Astrocyte (in vitro differentiated cells and primary cell): ENCODE measurements at regions not wholly inside any gene's neighbourhood (a gene's known extent, or its start where the extent isn't known, plus 50 kb on each side); places are given as distances from the start of the nearest gene placed in this dataset.
"Not testable (repeated sequence)": the region's sequence is repeated elsewhere in the genome, so short reads cannot be mapped to it uniquely, and the experiment has no call there.

Experiments
- DNase-seq: peaks from one replicate; pipeline ENCODE4 v3.0.0-alpha.2; 2010; ENCODE audit warnings: low read depth
- FAIRE-seq: peaks from 2 replicates; lab custom pipeline; 2011; peaks lifted over from hg19 to GRCh38; lab: Jason Lieb, UNC
- H2AFZ ChIP-seq: 2 replicates; pipeline ENCODE4 v1.6.0; 2012; ENCODE audit warnings: low read depth, low read length, inconsistent platforms
- H3K27ac ChIP-seq: 2 replicates; pipeline ENCODE4 v1.5.1; 2011; ENCODE audit warnings: low read depth, low read length, inconsistent platforms
- H3K27me3 ChIP-seq: 2 replicates; pipeline ENCODE4 v1.6.0; 2011; ENCODE audit warnings: low read length, inconsistent platforms; ENCODE audit not compliant: insufficient read depth
- H3K36me3 ChIP-seq: 2 replicates; pipeline ENCODE4 v1.5.1; 2011; ENCODE audit warnings: low read length, inconsistent platforms; ENCODE audit not compliant: insufficient read depth
- H3K4me1 ChIP-seq: 2 replicates; pipeline ENCODE4 v1.5.1; 2011; ENCODE audit warnings: low read length, inconsistent platforms; ENCODE audit not compliant: insufficient read depth
- H3K4me2 ChIP-seq: 2 replicates; pipeline ENCODE4 v1.6.0; 2012; ENCODE audit warnings: low read length, inconsistent platforms
- H3K4me3 ChIP-seq: 2 replicates; pipeline ENCODE4 v1.5.1; 2011; ENCODE audit warnings: low read depth, mild to moderate bottlenecking, low read length, inconsistent platforms; ENCODE audit not compliant: insufficient read depth
- H3K79me2 ChIP-seq: 2 replicates; pipeline ENCODE4 v1.6.0; 2012; ENCODE audit warnings: mild to moderate bottlenecking, low read length, inconsistent platforms; ENCODE audit not compliant: insufficient read depth
- H3K9ac ChIP-seq: 2 replicates; pipeline ENCODE4 v1.6.0; 2012; ENCODE audit warnings: mild to moderate bottlenecking, low read length, inconsistent platforms
- H3K9me3 ChIP-seq: 2 replicates; pipeline ENCODE4 v1.5.1; 2012; ENCODE audit warnings: low read depth, mild to moderate bottlenecking, low read length, inconsistent platforms; ENCODE audit not compliant: insufficient read depth
- H4K20me1 ChIP-seq: 2 replicates; pipeline ENCODE4 v1.6.0; 2012; ENCODE audit warnings: low read length, inconsistent platforms; ENCODE audit not compliant: insufficient read depth
- H3K27ac Mint-ChIP-seq: one replicate; pipeline ENCODE4 v1.8.0; 2021; ENCODE audit warnings: mild to moderate bottlenecking, mixed read lengths; ENCODE audit not compliant: unreplicated experiment
- H3K27me3 Mint-ChIP-seq: one replicate; pipeline ENCODE4 v1.8.0; 2021; ENCODE audit warnings: low read depth, mixed read lengths; ENCODE audit not compliant: unreplicated experiment
- H3K36me3 Mint-ChIP-seq: one replicate; pipeline ENCODE4 v1.8.0; 2021; ENCODE audit warnings: low read depth, mixed read lengths; ENCODE audit not compliant: unreplicated experiment
- H3K4me1 Mint-ChIP-seq: one replicate; pipeline ENCODE4 v1.8.0; 2021; ENCODE audit warnings: low read depth, mixed read lengths; ENCODE audit not compliant: unreplicated experiment
- H3K4me3 Mint-ChIP-seq: one replicate; pipeline ENCODE4 v1.8.0; 2021; ENCODE audit warnings: mild to moderate bottlenecking, moderate library complexity, mixed read lengths; ENCODE audit not compliant: unreplicated experiment
- H3K9me3 Mint-ChIP-seq: one replicate; pipeline ENCODE4 v1.8.0; 2021; ENCODE audit warnings: mild to moderate bottlenecking, mixed read lengths; ENCODE audit not compliant: unreplicated experiment
- CTCF ChIP-seq: IDR thresholded peaks from 2 replicates; pipeline ENCODE4 v1.5.1; 2011; ENCODE audit warnings: low read depth, mild to moderate bottlenecking, inconsistent platforms, low read length, moderate library complexity; ENCODE audit not compliant: insufficient read depth
- EZH2 ChIP-seq: IDR thresholded peaks from 2 replicates; pipeline ENCODE4 v1.6.1; 2012; ENCODE audit warnings: mild to moderate bottlenecking, low read length, inconsistent platforms; ENCODE audit not compliant: insufficient read depth

GRCh38 chr9:624935-625500 is 216.5 kb upstream of the DMRT1 start:
- H3K9me3 Mint-ChIP-seq: no peaks in the 10 kb centered on the region
- H3K4me3 Mint-ChIP-seq: no peak overlapping the region
- FAIRE-seq: no peak
- H3K4me1 Mint-ChIP-seq: peaks cover 2% of the 10 kb centered on the region
- Histone ChIP-seq H3K4me2 (no peak overlapping the region), H3K4me3 (no peak overlapping the region), H3K27me3 (no peaks in the 10 kb centered on the region), H3K4me1 (no peaks in the 10 kb centered on the region), H2AFZ (no peak overlapping the region), H3K79me2 (no peaks in the 10 kb centered on the region), H3K27ac (no peak overlapping the region), H4K20me1 (no peaks in the 10 kb centered on the region), H3K36me3 (no peaks in the 10 kb centered on the region), H3K9ac (no peak overlapping the region), H3K9me3 (no peaks in the 10 kb centered on the region)
- no peak for DNase-seq
- no peaks in the 10 kb centered on the region for H3K27me3 Mint-ChIP-seq
- H3K36me3 Mint-ChIP-seq: peaks cover 1% of the 10 kb centered on the region
- H3K27ac Mint-ChIP-seq: no peak overlapping the region
- TF ChIP-seq CTCF (no peak), EZH2 (no peak)

GRCh38 chr9:625613-626012 is 215.9 kb upstream of the DMRT1 start:
- Histone ChIP-seq H3K9me3 (no peaks in the 10 kb centered on the region), H3K4me2 (no peak overlapping the region), H3K4me3 (no peak overlapping the region), H3K36me3 (no peaks in the 10 kb centered on the region), H3K79me2 (no peaks in the 10 kb centered on the region), H3K27ac (no peak overlapping the region), H3K9ac (no peak overlapping the region), H3K4me1 (no peaks in the 10 kb centered on the region), H3K27me3 (no peaks in the 10 kb centered on the region), H4K20me1 (no peaks in the 10 kb centered on the region), H2AFZ (no peak overlapping the region)
- H3K27ac Mint-ChIP-seq: no peak overlapping the region
- no peaks in the 10 kb centered on the region for H3K9me3 Mint-ChIP-seq
- no peak for DNase-seq
- TF ChIP-seq EZH2 (no peak), CTCF (no peak)
- H3K4me1 Mint-ChIP-seq: peaks cover 2% of the 10 kb centered on the region
- no peak for FAIRE-seq
- no peak overlapping the region for H3K4me3 Mint-ChIP-seq
- H3K36me3 Mint-ChIP-seq: peaks cover 1% of the 10 kb centered on the region
- H3K27me3 Mint-ChIP-seq: no peaks in the 10 kb centered on the region

GRCh38 chr9:626114-626513 is 215.4 kb upstream of the DMRT1 start:
- not testable (repeated sequence) for H3K79me2 ChIP-seq, DNase-seq, H3K27ac Mint-ChIP-seq, H3K27ac ChIP-seq, H4K20me1 ChIP-seq, H3K4me2 ChIP-seq, H3K36me3 ChIP-seq, H2AFZ ChIP-seq, H3K4me3 ChIP-seq, H3K9me3 ChIP-seq, H3K4me3 Mint-ChIP-seq, H3K9me3 Mint-ChIP-seq, H3K4me1 Mint-ChIP-seq, H3K9ac ChIP-seq, H3K36me3 Mint-ChIP-seq, H3K4me1 ChIP-seq, H3K27me3 ChIP-seq, FAIRE-seq, H3K27me3 Mint-ChIP-seq
